ENCODE measurements at regions not wholly inside any gene's neighbourhood (a gene's known extent, or its start where the extent isn't known, plus 50 kb on each side); places are given as distances from the start of the nearest gene placed in this dataset.

DNA sequence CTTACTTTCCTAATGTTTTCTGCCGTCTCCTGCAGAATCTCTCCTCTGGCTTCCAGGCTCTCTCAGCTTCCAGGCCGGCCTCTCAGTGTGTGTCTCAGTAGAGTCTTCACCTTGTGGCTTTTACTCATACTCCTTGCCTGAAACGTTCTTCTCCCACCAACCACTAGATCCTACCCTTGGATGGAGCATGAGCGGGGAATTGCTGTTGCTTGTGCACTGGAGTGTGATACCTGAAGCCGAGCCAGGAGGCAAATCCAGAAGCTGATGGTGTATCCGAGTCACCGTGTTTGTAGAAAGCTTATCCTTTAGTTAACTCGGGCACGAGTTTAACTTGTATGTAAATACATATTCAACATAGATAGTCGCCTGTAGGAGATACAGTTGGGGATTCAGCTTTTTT is 285.0 kb upstream of the C2CD4B start:
- no peaks in the 10 kb centered on the region for H3K4me1 Mint-ChIP-seq
- no peaks in the 10 kb centered on the region for H3K9me3 Mint-ChIP-seq
- no peaks in the 10 kb centered on the region for H3K36me3 Mint-ChIP-seq
- H3K27ac Mint-ChIP-seq, result no peak overlapping the region
- H3K4me3 Mint-ChIP-seq, result no peak overlapping the region
- DNase-seq, result no peak
- no peak for ATAC-seq (replicated peaks)
- peaks cover 0 to 4% of the 10 kb centered on the region in 2 donors for H3K27me3 Mint-ChIP-seq

DNA sequence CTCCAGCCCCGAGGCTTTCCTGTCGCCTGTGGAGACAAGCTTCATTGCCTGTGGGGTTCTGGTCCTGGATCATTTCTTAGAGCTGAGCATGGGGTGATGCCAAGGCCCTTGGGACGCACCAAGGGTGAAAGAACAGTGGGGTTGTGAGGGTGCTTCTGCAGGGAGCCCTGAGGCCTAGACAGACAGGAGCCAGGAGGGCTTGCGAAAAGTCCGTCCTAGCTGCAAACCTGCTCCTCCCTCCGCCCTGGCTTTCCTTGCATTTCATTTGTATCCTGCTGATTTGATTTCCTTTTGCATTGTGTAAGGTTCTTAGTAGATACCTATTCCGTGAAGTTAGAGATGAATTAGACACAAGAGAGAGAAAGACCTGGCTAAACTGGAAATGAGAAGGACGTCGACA is 286.9 kb upstream of the C2CD4B start:
- no peak overlapping the region for H3K27ac Mint-ChIP-seq
- DNase-seq (no peak), ATAC-seq (replicated peaks) (no peak)

DNA sequence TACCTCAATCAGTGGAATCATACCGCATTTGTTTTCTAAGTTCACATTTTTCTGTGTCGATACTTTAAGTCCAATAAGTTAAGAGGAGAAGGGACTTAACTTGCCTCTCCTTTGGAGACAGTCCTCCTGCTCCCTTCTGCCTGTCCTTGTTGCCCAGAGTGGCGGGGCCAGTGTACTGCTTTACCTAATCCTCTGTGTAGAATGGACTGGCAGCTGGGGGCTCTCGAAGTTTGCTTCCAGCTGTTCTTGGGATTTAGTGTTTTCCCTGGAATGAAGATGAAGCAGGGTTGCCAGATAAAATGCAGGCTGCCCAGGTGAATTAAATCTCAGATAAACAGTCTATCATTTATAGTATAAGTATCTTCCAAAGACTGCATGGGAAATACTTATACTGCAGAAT is 287.6 kb upstream of the C2CD4B start:
- H3K4me3 Mint-ChIP-seq, result no peak overlapping the region
- DNase-seq (no peak), ATAC-seq (replicated peaks) (no peak)
- H3K27ac Mint-ChIP-seq, result no peak overlapping the region
- H3K36me3 Mint-ChIP-seq, result no peaks in the 10 kb centered on the region
- H3K27me3 Mint-ChIP-seq, result peaks cover 0 to 4% of the 10 kb centered on the region in 2 donors
- no peaks in the 10 kb centered on the region for H3K4me1 Mint-ChIP-seq
- no peaks in the 10 kb centered on the region for H3K9me3 Mint-ChIP-seq

More for the DNA sequence above, 286.9 kb upstream of the C2CD4B start:
- no peaks in the 10 kb centered on the region for H3K9me3 Mint-ChIP-seq
- H3K27me3 Mint-ChIP-seq, result peaks cover 0 to 4% of the 10 kb centered on the region in 2 donors
- H3K36me3 Mint-ChIP-seq, result no peaks in the 10 kb centered on the region
- H3K4me3 Mint-ChIP-seq, result no peak overlapping the region
- H3K4me1 Mint-ChIP-seq, result no peaks in the 10 kb centered on the region

DNA sequence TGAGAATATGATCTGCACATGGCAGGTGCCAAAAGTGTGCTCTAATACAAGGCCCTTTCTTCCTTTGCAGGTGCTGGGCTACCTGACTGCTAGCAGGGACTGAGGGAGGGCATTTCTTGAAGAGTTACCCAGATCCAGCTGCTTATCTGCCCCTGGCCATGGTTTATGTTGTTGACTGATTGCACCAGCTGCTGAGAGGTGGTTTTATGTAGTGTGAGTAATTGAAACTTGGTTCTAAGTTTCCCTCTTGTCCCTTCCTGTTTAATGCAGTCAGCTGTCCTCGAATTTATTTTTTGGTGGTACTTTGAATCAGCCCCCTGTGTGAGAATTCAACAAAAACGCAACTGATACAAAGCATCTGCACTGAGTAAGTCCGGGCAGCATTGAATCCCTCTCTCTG is 288.3 kb upstream of the C2CD4B start:
- peaks cover 0 to 4% of the 10 kb centered on the region in 2 donors for H3K27me3 Mint-ChIP-seq
- H3K36me3 Mint-ChIP-seq, result no peaks in the 10 kb centered on the region
- DNase-seq (no peak), ATAC-seq (replicated peaks) (no peak)
- H3K9me3 Mint-ChIP-seq, result no peaks in the 10 kb centered on the region
- no peak overlapping the region for H3K27ac Mint-ChIP-seq
- no peak overlapping the region for H3K4me3 Mint-ChIP-seq
- no peaks in the 10 kb centered on the region for H3K4me1 Mint-ChIP-seq

DNA sequence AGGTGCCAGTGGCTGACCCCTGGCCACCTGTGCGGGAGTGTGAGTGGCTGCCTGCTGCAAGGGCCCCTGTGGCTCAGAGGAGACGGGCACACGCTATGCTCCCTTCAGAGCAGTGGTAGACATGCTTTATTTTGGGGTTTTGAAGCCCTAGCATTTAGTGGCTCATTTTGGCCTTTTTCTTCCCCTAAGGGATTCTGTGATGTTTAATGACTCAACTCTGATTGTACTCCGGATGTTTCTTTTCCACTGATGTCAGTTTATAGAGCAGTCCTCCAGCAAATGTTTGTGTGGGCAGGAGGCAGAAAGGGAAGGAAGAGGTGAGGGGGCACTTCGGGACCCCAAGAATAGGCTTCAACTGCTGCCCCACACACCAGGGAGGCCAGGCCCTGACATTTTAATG is 288.9 kb upstream of the C2CD4B start:
- Mint-ChIP-seq H3K9me3 (no peaks in the 10 kb centered on the region), H3K36me3 (no peaks in the 10 kb centered on the region), H3K4me3 (no peak overlapping the region), H3K4me1 (no peaks in the 10 kb centered on the region), H3K27ac (no peak overlapping the region), H3K27me3 (peaks cover 0 to 4% of the 10 kb centered on the region in 2 donors)
- ATAC-seq (replicated peaks), result no peak
- no peak for DNase-seq

DNA sequence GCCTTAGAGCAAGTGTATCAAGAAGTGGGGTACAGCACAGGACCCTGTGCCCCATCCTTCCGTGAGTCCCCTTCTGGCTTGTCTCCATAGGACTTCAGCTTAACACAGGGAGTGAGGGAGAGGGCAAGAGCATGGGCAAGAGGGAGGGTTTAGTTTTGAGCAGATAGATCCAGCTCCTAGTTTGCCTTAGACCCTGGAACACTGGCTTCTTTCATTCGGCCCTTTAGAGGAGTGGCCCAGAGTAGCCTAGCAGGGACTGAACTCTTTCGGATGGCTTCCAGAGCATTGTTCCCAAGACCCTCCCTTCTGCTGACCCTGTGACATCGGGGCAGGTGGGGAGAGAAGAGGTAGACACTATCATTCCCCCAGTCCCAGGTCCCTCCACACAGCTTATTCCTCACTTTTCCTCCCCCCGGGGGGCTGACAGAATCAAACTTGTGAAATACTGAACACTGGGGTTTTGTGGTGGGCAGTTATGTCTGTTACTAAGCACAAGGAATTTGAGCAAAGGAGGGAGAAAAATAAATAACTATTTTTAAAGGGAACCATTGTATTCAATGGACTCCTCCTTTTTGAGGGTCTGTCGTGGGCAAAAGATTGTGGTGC is 289.6 kb upstream of the C2CD4B start:
- H3K4me1 Mint-ChIP-seq, result no peaks in the 10 kb centered on the region
- H3K9me3 Mint-ChIP-seq, result no peaks in the 10 kb centered on the region
- peaks cover 0 to 4% of the 10 kb centered on the region in 2 donors for H3K27me3 Mint-ChIP-seq
- H3K27ac Mint-ChIP-seq, result no peak overlapping the region
- no peak for DNase-seq
- no peak for ATAC-seq (replicated peaks)
- H3K4me3 Mint-ChIP-seq, result no peak overlapping the region
- no peaks in the 10 kb centered on the region for H3K36me3 Mint-ChIP-seq

DNA sequence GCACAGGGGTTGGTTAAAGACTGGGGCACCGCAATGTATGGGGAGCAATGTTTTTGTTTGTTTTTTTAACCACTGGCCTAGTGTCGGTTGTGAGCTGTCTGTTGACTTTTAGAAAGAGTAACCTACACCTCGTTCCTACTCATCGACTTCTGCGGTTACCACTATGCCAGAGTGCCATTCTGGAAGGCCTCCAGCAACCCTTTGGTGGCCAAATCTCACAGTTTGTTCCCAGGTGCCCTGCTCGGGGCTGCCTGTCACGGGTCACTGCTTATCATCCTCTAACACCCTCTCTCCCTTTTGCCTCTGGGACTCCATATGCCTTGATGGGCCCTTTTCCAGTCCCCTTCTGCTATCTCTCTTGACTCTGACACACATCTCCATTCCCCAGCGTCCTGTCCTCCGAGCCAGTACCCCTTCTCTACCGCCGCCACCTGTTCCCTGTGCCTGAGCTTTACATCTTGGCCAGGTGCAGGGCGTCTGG is 290.4 kb upstream of the C2CD4B start:
- Mint-ChIP-seq H3K27me3 (no peaks in the 10 kb centered on the region), H3K4me3 (no peak overlapping the region), H3K36me3 (no peaks in the 10 kb centered on the region), H3K27ac (no peak overlapping the region), H3K4me1 (no peaks in the 10 kb centered on the region), H3K9me3 (no peaks in the 10 kb centered on the region)
- no peak for ATAC-seq (replicated peaks)
- no peak for DNase-seq

DNA sequence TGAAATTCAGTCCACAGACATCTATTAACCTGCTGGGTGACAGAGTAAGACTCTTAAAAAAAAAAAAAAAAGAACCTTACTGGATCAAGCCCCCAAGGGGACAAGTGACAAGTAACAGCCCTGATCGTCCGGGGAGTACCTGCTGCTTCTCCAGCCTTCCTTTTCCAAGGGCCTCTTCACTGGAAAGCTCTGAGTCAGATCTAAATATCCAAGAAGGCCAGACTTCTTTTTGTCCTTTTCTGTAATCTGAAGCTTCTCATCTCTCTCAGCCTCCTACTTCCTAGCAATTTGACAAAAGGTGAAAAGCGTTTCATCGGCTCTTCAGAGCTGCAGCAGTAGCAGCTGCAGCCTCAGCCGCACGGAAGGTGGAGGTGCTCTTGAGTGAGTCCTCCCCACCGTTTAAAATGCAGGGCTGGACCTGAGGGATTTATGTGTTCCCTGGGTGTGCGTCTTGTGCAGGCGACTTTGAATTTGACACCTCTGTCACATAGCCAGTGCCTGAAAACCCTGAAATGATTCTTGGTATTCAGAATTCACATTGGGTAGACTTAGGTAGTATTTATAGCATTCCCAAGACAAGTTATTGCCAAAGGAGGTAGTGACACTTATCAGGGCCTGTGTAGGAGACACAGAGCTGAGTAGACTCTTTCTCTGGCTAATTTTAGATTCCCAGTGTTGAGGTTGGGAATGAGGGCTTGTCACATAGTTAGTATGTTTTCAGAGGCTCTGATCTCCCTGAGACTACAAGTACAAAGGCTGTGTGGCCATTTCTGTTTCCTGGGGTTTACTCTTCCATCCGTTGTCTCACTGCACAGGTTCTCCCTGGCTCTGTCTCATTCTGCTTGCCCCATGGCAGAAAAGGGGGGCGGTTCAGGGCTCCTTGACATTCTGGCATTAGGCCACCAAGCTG is 291.2 kb upstream of the C2CD4B start:
- Mint-ChIP-seq H3K27me3 (no peaks in the 10 kb centered on the region), H3K4me3 (no peak overlapping the region), H3K9me3 (no peaks in the 10 kb centered on the region), H3K4me1 (no peaks in the 10 kb centered on the region), H3K27ac (no peak overlapping the region), H3K36me3 (no peaks in the 10 kb centered on the region)
- no peak for DNase-seq
- ATAC-seq (replicated peaks), result no peak

DNA sequence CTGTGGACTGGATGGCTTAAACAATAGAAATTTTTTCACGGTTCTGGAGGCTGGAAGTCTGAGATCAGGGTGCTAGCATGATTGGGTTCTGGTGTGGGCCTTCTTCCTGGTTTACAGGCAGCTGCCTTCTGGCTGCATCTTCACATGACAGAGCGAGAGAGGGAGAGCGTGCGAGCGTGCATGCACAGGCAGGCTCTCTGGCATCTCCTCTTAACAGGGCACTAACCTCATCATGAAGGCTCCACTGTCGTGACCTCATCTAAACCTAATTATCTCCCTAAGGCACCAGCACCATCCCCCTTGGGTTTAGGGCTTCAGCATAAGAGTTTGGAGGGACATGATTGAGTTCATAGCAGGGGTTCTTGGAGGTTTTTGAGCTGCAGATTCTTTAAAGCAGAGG is 292.0 kb upstream of the C2CD4B start:
- Mint-ChIP-seq H3K27me3 (no peaks in the 10 kb centered on the region), H3K36me3 (no peaks in the 10 kb centered on the region), H3K4me1 (no peaks in the 10 kb centered on the region), H3K4me3 (no peak overlapping the region), H3K9me3 (no peaks in the 10 kb centered on the region), H3K27ac (no peak overlapping the region)
- ATAC-seq (replicated peaks) (peak in 1 of 2 donors; percentile 7), DNase-seq (no peak)

DNA sequence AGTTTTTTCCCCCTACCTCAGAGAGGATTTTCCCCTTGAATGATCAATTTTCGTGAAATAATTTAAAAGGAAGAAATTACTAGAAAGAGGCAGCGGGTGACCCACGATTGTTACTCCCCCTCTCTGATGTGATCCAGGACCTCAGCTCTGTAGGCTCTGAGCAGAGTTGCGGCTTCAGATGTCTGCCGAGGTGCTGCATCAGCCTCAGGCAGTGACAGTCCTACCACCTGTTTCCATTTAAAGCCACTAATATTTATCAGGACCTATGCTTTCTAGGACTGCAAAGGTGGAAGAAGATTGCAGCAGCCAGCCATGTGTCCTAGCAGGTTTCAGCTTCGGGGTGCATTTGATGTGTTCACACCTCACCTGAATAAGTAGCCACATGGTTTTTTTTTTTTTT is 294.8 kb upstream of the C2CD4B start:
- DNase-seq (no peak), ATAC-seq (replicated peaks) (no peak)
- no peaks in the 10 kb centered on the region for H3K36me3 Mint-ChIP-seq
- peaks cover 0 to 2% of the 10 kb centered on the region in 2 donors for H3K27me3 Mint-ChIP-seq
- H3K27ac Mint-ChIP-seq, result no peak overlapping the region
- no peaks in the 10 kb centered on the region for H3K4me1 Mint-ChIP-seq
- no peak overlapping the region for H3K4me3 Mint-ChIP-seq
- peaks cover 0 to 1% of the 10 kb centered on the region in 2 donors for H3K9me3 Mint-ChIP-seq

DNA sequence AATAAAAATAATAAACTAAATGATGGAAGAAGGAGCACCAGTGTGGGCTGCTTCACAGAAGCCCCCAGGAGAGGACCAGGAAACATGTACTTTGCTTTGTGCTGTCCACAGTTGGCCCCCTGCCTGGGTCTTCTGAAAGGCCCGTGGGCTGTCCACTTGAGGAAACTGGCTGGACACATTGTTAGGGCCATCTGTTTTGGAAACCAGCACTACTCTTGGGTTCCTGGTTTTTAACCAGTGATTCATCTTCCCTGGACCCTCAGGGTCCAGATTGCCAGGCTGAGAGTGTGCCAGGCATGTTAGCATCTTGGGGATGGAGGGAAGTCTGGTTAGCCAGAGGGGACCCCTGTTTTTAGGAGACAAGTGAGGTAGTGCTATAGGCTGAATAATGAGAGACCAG is 297.2 kb upstream of the C2CD4B start:
- DNase-seq (no peak), ATAC-seq (replicated peaks) (no peak)
- H3K4me1 Mint-ChIP-seq, result no peaks in the 10 kb centered on the region
- H3K9me3 Mint-ChIP-seq, result peaks cover 0 to 1% of the 10 kb centered on the region in 2 donors
- no peaks in the 10 kb centered on the region for H3K36me3 Mint-ChIP-seq
- H3K4me3 Mint-ChIP-seq, result no peak overlapping the region
- peaks cover 4 to 12% of the 10 kb centered on the region in 2 donors for H3K27me3 Mint-ChIP-seq
- H3K27ac Mint-ChIP-seq, result no peak overlapping the region

DNA sequence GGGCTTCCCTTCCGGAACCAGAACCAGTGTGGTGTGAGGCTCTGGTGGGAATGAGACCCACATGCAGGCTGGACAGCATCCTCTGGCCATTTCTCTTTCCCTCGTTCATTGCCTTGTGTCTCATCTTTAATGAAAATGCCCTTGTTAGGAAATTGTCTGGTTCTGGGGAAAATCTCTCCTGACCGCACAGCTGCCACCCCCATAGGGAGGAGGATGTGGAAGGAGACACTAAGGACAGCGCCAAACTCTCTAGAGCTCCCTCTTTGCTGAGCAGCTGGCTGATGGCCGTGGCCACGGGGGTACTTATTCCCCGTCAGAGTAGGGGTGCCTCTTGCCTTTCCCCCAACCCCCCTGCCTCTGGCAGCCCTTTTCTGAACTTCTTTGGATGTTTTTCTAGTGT is 297.6 kb upstream of the C2CD4B start:
- Mint-ChIP-seq H3K27ac (no peak overlapping the region), H3K27me3 (peaks cover 4 to 12% of the 10 kb centered on the region in 2 donors), H3K36me3 (no peaks in the 10 kb centered on the region), H3K4me3 (no peak overlapping the region), H3K4me1 (no peaks in the 10 kb centered on the region), H3K9me3 (peaks cover 0 to 1% of the 10 kb centered on the region in 2 donors)
- ATAC-seq (replicated peaks) (no peak), DNase-seq (no peak)

DNA sequence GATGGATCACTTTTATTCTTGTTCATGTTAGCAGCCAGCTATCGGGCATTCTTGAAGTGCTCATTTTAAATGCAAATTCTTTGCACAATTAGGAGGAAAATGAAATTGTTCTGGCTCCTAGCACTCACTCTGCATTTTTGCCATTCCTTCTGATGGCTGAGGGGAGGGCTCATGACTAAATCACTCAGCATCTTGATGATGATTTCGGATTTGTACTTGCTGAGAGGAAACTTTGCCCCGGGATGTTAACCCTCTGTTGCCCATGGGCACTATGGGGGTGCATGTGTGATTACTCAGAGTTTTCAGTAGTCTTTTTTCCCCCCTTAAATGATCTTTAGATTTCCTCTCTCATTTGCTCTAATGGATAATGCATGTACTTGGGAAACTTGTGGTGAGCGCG is 299.6 kb upstream of the C2CD4B start:
- no peak for ATAC-seq (replicated peaks)
- no peaks in the 10 kb centered on the region for H3K4me1 Mint-ChIP-seq
- peaks cover 0 to 1% of the 10 kb centered on the region in 2 donors for H3K9me3 Mint-ChIP-seq
- peaks cover 4 to 12% of the 10 kb centered on the region in 2 donors for H3K27me3 Mint-ChIP-seq
- H3K4me3 Mint-ChIP-seq, result no peak overlapping the region
- no peaks in the 10 kb centered on the region for H3K36me3 Mint-ChIP-seq
- DNase-seq, result no peak
- H3K27ac Mint-ChIP-seq, result no peak overlapping the region

DNA sequence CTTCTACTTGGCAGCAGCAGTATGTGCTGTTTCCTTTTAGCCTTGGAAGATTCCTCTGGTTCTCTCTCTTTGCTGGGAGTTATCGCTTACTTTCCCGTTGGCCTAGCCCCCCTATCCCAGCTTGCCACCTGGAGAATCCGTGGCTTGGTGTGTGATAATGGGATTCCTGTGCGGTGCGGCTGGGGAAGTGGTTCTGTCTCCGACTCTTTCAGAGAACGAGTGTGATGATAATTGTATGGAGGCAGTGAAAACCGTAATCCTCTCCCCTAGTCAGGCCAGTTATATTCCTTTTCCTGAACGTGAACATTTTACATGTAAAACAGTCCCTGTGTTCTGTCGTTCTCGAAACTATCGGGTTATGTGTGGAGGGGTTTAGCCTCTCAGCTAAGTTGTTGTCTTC is 300.1 kb upstream of the C2CD4B start:
- DNase-seq (no peak), ATAC-seq (replicated peaks) (no peak)
- no peaks in the 10 kb centered on the region for H3K4me1 Mint-ChIP-seq
- H3K27ac Mint-ChIP-seq, result no peak overlapping the region
- H3K36me3 Mint-ChIP-seq, result no peaks in the 10 kb centered on the region
- H3K27me3 Mint-ChIP-seq, result peaks cover 4 to 12% of the 10 kb centered on the region in 2 donors
- H3K4me3 Mint-ChIP-seq, result no peak overlapping the region
- H3K9me3 Mint-ChIP-seq, result peaks cover 0 to 1% of the 10 kb centered on the region in 2 donors

DNA sequence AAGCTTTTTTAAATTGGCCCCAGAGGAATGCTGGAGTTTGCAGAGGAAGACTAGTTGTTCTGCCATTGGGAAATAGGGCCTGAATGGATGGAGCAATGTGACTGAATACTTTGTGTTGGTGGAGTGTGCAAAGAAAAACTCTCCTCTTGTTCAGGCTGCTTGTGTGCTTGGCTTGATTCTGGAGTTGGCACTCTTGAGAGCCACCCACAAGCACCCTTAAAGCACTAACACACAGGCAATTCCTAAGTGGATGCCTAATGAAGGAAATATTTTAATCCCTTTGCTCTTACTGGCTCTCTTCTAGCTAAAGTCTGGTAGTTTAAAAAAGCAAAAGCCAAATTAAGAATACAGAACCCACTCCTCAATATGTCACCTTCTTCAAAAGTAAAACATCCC is 304.4 kb upstream of the C2CD4B start:
- no peak for ATAC-seq (replicated peaks)
- H3K36me3 Mint-ChIP-seq, result no peaks in the 10 kb centered on the region
- no peaks in the 10 kb centered on the region for H3K9me3 Mint-ChIP-seq
- H3K27ac Mint-ChIP-seq, result no peak overlapping the region
- H3K4me3 Mint-ChIP-seq, result no peak overlapping the region
- DNase-seq, result no peak
- peaks cover 4 to 5% of the 10 kb centered on the region in 2 donors for H3K4me1 Mint-ChIP-seq
- H3K27me3 Mint-ChIP-seq, result peaks cover 4 to 12% of the 10 kb centered on the region in 2 donors
